ENCODE measurements at regions not wholly inside any gene's neighbourhood (a gene's known extent, or its start where the extent isn't known, plus 50 kb on each side); places are given as distances from the start of the nearest gene placed in this dataset.

GRCh38 chr18:43883886-43884285, 606.6 kb upstream of the SYT4 start:
- TF ChIP-seq CTCF (IDR thresholded peaks at IDR 0.05) (no peak), POLR2A (IDR thresholded peaks at IDR 0.05) (no peak)

Measured in Peyer's patch (tissue), 4 donors.